H1 (cell line): ENCODE measurements at regions not wholly inside any gene's neighbourhood (a gene's known extent, or its start where the extent isn't known, plus 50 kb on each side); places are given as distances from the start of the nearest gene placed in this dataset.

Source experiments
- CTCF ChIA-PET: fragments of 300-600 bp; sonication (Branson Sonifier 250); formaldehyde crosslinking; loops from one replicate; lab custom pipeline; 2021; ENCODE audit not compliant: partially characterized antibody; lab: Charles Lee
- POLR2A ChIA-PET: fragments of 300-600 bp; sonication (Branson Sonifier 250); formaldehyde crosslinking; loops from one replicate; lab custom pipeline; 2021; ENCODE audit warnings: inconsistent platforms; ENCODE audit not compliant: partially characterized antibody; lab: Charles Lee
- DNase-seq, 2 experiments: peaks; one replicate each; pipeline versions ENCODE4 v3.0.0 to v3.0.0-alpha.2; 2010 to 2022; ENCODE audit warnings: low spot score in 2 of 2, low read depth in 1 of 2, mixed read lengths in 1 of 2
- FAIRE-seq: peaks from 2 replicates; lab custom pipeline; 2011; peaks lifted over from hg19 to GRCh38; lab: Jason Lieb, UNC
- H2AFZ ChIP-seq: 2 replicates; pipeline ENCODE4 v1.8.1; 2012; ENCODE audit warnings: low read length, inconsistent platforms
- H2AK5ac ChIP-seq: 2 replicates; pipeline ENCODE4 v1.6.1; 2013; ENCODE audit warnings: low read depth, low read length
- H2BK120ac ChIP-seq: replicated peaks from 2 replicates; pipeline ENCODE3; 2013; ENCODE audit warnings: low read depth, low read length, inconsistent platforms
- H2BK12ac ChIP-seq: 2 replicates; pipeline ENCODE4 v1.6.1; 2013; ENCODE audit warnings: low read depth, low read length
- H2BK15ac ChIP-seq: 2 replicates; pipeline ENCODE4 v1.6.1; 2013; ENCODE audit warnings: low read length
- H2BK20ac ChIP-seq: 2 replicates; pipeline ENCODE4 v1.6.1; 2013; ENCODE audit warnings: low read length
- H2BK5ac ChIP-seq: 2 replicates; pipeline ENCODE4 v1.6.1; 2013; ENCODE audit warnings: low read depth, low read length
- H3K14ac ChIP-seq: 2 replicates; pipeline ENCODE4 v1.6.1; 2013; ENCODE audit warnings: inconsistent platforms; ENCODE audit not compliant: insufficient read length
- H3K18ac ChIP-seq: 2 replicates; pipeline ENCODE4 v1.6.1; 2013; ENCODE audit warnings: low read length; ENCODE audit errors: extremely low read depth
- H3K23ac ChIP-seq: 2 replicates; pipeline ENCODE4 v1.6.1; 2013; ENCODE audit warnings: inconsistent platforms; ENCODE audit not compliant: insufficient read length
- H3K23me2 ChIP-seq: 2 replicates; pipeline ENCODE4 v1.6.1; 2013; ENCODE audit warnings: low read depth, low read length
- H3K27ac ChIP-seq: 2 replicates; pipeline ENCODE4 v1.6.1; 2011; ENCODE audit warnings: low read depth, low read length, inconsistent platforms
- H3K27me3 ChIP-seq, 4 experiments: replicated peaks in 1 of 4; 1 replicate in 1 of 4; 2 replicates in 3 of 4; pipeline versions ENCODE4 v1.6.1 to v1.8.1; 2011 to 2013; ENCODE audit warnings: low read length in 3 of 4, mild to moderate bottlenecking in 3 of 4, inconsistent platforms in 2 of 4, mixed read lengths in 2 of 4, moderate library complexity in 1 of 4; ENCODE audit not compliant: control insufficient read depth in 3 of 4, insufficient read depth in 3 of 4; ENCODE audit errors: extremely low read depth in 1 of 4
- H3K36me3 ChIP-seq, 4 experiments: 2 replicates each; pipeline versions ENCODE4 v1.6.1 to v1.8.1; 2011 to 2013; ENCODE audit warnings: mild to moderate bottlenecking in 4 of 4, low read length in 3 of 4, moderate library complexity in 2 of 4, control low read depth in 1 of 4, inconsistent platforms in 1 of 4; ENCODE audit not compliant: insufficient read depth in 4 of 4, control insufficient read depth in 2 of 4
- H3K4ac ChIP-seq: replicated peaks from 2 replicates; pipeline ENCODE3; 2013; ENCODE audit warnings: low read length, low read depth, mixed read lengths, inconsistent platforms; ENCODE audit not compliant: insufficient read length
- H3K4me1 ChIP-seq, 4 experiments: replicated peaks in 1 of 4; 1 replicate in 1 of 4; 2 replicates in 3 of 4; pipeline versions ENCODE4 v1.6.1 to v1.8.1; 2011 to 2013; ENCODE audit warnings: low read length in 3 of 4, inconsistent platforms in 2 of 4, mixed read lengths in 1 of 4; ENCODE audit not compliant: insufficient read depth in 4 of 4, control insufficient read depth in 3 of 4
- H3K4me2 ChIP-seq, 2 experiments: 2 replicates each; pipeline versions ENCODE4 v1.6.1 to v1.8.1; 2011 to 2013; ENCODE audit warnings: low read depth in 2 of 2, low read length in 2 of 2, control low read depth in 1 of 2, inconsistent platforms in 1 of 2, mild to moderate bottlenecking in 1 of 2; ENCODE audit not compliant: insufficient read depth in 1 of 2
- H3K4me3 ChIP-seq, 4 experiments: fragments of 200-600, 300-600 bp in 1 of 4; sonication (generic), shearing (Covaris generic), sonication (Bioruptor Twin) in 1 of 4; 2 replicates each; pipeline versions ENCODE4 v1.5.1 to v1.8.1; 2011 to 2016; ENCODE audit warnings: low read length in 4 of 4, low read depth in 3 of 4, control low read depth in 2 of 4, inconsistent platforms in 2 of 4, mild to moderate bottlenecking in 2 of 4, mixed read lengths in 1 of 4, moderate library complexity in 1 of 4; ENCODE audit not compliant: insufficient read depth in 2 of 4; ENCODE audit errors: extremely low read depth in 1 of 4
- H3K56ac ChIP-seq: replicated peaks from 2 replicates; pipeline ENCODE3; 2013; ENCODE audit warnings: low read depth, mild to moderate bottlenecking, mixed read lengths, low read length, inconsistent platforms; ENCODE audit not compliant: insufficient read length
- H3K79me1 ChIP-seq: 2 replicates; pipeline ENCODE4 v1.6.1; 2013; ENCODE audit warnings: low read depth, low read length, control low read depth
- H3K79me2 ChIP-seq, 2 experiments: 2 replicates each; pipeline versions ENCODE4 v1.6.1 to v1.8.1; 2012 to 2013; ENCODE audit warnings: low read length in 2 of 2, mild to moderate bottlenecking in 2 of 2, inconsistent platforms in 1 of 2; ENCODE audit not compliant: insufficient read depth in 2 of 2, control insufficient read depth in 1 of 2
- H3K9ac ChIP-seq, 4 experiments: replicated peaks in 1 of 4; 1 replicate in 1 of 4; 2 replicates in 3 of 4; pipeline versions ENCODE4 v1.6.1 to v1.8.1; 2011 to 2013; ENCODE audit warnings: low read depth in 3 of 4, low read length in 3 of 4, control low read depth in 2 of 4, mild to moderate bottlenecking in 2 of 4, moderate library complexity in 2 of 4, inconsistent platforms in 1 of 4; ENCODE audit errors: extremely low read depth in 1 of 4
- H3K9me3 ChIP-seq, 2 experiments: 2 replicates each; pipeline versions ENCODE4 v1.6.1 to v1.8.1; 2012 to 2013; ENCODE audit warnings: mild to moderate bottlenecking in 2 of 2, moderate library complexity in 2 of 2, control low read depth in 1 of 2, inconsistent platforms in 1 of 2, low read depth in 1 of 2, low read length in 1 of 2, mixed read lengths in 1 of 2; ENCODE audit not compliant: insufficient read depth in 2 of 2
- H4K20me1 ChIP-seq, 2 experiments: replicated peaks in 1 of 2; 2 replicates each; pipeline versions ENCODE3 to v1.8.1; 2011 to 2013; ENCODE audit warnings: inconsistent platforms in 2 of 2, low read length in 2 of 2, mild to moderate bottlenecking in 1 of 2; ENCODE audit not compliant: insufficient read depth in 2 of 2, control insufficient read depth in 1 of 2
- H4K5ac ChIP-seq: 2 replicates; pipeline ENCODE4 v1.6.1; 2013; ENCODE audit warnings: low read length, low read depth, mixed read lengths, inconsistent platforms; ENCODE audit not compliant: insufficient read length
- H4K8ac ChIP-seq: 2 replicates; pipeline ENCODE4 v1.8.0; 2013; ENCODE audit warnings: mild to moderate bottlenecking, moderate library complexity, low read length, inconsistent platforms; ENCODE audit not compliant: insufficient read depth; ENCODE audit errors: extremely low read depth
- H4K91ac ChIP-seq: replicated peaks from 2 replicates; pipeline ENCODE3; 2013; ENCODE audit warnings: low read length, mixed read lengths, inconsistent platforms; ENCODE audit not compliant: insufficient read length
- BACH1 ChIP-seq: IDR thresholded peaks from 2 replicates; pipeline ENCODE4 v1.6.1; 2012; ENCODE audit warnings: low read length, improper control_type of control experiment
- BCL11A ChIP-seq, 2 experiments: IDR thresholded peaks; one replicate each; pipeline ENCODE4 v1.6.1; 2011; ENCODE audit warnings: low read depth in 2 of 2, low read length in 2 of 2, mild to moderate bottlenecking in 2 of 2
- EGR1 ChIP-seq: IDR thresholded peaks from 2 replicates; pipeline ENCODE4 v1.6.1; 2011; ENCODE audit warnings: low read depth, low read length, borderline replicate concordance
- NRF1 ChIP-seq: IDR thresholded peaks from 2 replicates; pipeline ENCODE4 v1.6.1; 2011; ENCODE audit warnings: mild to moderate bottlenecking, low read depth, low read length, improper control_type of control experiment
- POLR2A ChIP-seq, 2 experiments: IDR thresholded peaks; 1 replicate in 1 of 2; 2 replicates in 1 of 2; pipeline ENCODE4 v1.6.1; 2011; ENCODE audit warnings: low read depth in 2 of 2, low read length in 2 of 2, mild to moderate bottlenecking in 2 of 2; ENCODE audit errors: control extremely low read depth in 1 of 2
- SIX5 ChIP-seq: IDR thresholded peaks from 2 replicates; pipeline ENCODE4 v1.6.1; 2011; ENCODE audit warnings: mild to moderate bottlenecking, low read depth, low read length
- ZNF274 ChIP-seq: IDR thresholded peaks from 2 replicates; pipeline ENCODE4 v1.7.0; 2012; ENCODE audit warnings: low read length, borderline replicate concordance; ENCODE audit errors: extremely low read depth
- WGBS, 2 experiments: shearing (Covaris generic) in 1 of 2; methylation state at CpG; one replicate each; pipeline versions ENCODE4 v1.1.6 to v1.1.7; 2013 to 2015; ENCODE audit warnings: low lambda C conversion rate in 2 of 2, mixed read lengths in 2 of 2, inconsistent platforms in 1 of 2, low coverage in 1 of 2, missing lambda C conversion rate in 1 of 2; ENCODE audit not compliant: insufficient replicate concordance in 2 of 2, insufficient coverage in 1 of 2, insufficient read length in 1 of 2; ENCODE audit errors: extremely low coverage in 1 of 2, missing lambda C conversion rate in 1 of 2; 5-methylcytosine and 5-hydroxymethylcytosine counted together

DNA sequence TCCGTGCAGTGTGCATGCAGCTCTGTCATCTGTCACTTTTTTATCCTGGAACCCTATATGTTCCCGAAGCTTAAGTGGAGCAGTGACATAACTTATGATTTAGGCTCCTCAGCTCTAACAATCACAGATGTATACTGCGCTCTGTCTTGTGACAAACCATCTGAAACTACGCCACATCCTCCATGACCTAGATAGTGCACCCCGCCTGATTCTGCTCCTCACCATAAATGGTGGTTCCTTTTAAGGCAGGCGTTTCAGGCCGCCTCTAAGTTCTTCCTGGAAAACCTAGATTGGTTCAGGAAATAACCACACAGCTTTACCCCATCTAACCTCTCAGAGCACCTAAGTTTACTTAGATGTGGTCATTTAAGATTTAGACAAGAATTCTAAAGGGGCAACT is 372.0 kb downstream of the CDH10 start:
- Histone ChIP-seq H4K91ac (no peak overlapping the region), H3K14ac (no peak overlapping the region), H3K9me3 (no peaks in the 10 kb centered on the region), H4K8ac (no peak overlapping the region), H3K4me3 (no peak overlapping the region), H3K36me3 (no peaks in the 10 kb centered on the region), H2BK20ac (no peak overlapping the region), H2BK120ac (no peak overlapping the region), H3K79me1 (no peaks in the 10 kb centered on the region), H3K4ac (no peak overlapping the region), H3K9ac (no peak overlapping the region), H2BK12ac (no peak overlapping the region), H2AFZ (no peak overlapping the region), H2AK5ac (no peak overlapping the region), H3K23ac (no peak overlapping the region), H2BK5ac (no peak overlapping the region), H3K4me1 (no peaks in the 10 kb centered on the region), H2BK15ac (no peak overlapping the region), H3K56ac (no peak overlapping the region), H3K27me3 (no peaks in the 10 kb centered on the region), H3K23me2 (no peaks in the 10 kb centered on the region), H3K79me2 (no peaks in the 10 kb centered on the region), H4K20me1 (no peaks in the 10 kb centered on the region), H3K4me2 (no peak overlapping the region), H4K5ac (no peak overlapping the region), H3K27ac (no peak overlapping the region), H3K18ac (no peak overlapping the region)
- WGBS, 2 experiments: 94% methylated on average over 7 of the region's 7 CpGs; no CpG with 5 or more reads in 1 of the 2 experiments
- TF ChIP-seq ZNF274: no peak
- TF ChIP-seq EGR1: no peak
- no peak for TF ChIP-seq BCL11A (IDR thresholded peaks at IDR 0.05; ENCODE audit: low read depth in 2 of 2, low read length in 2 of 2)
- TF ChIP-seq SIX5: no peak
- TF ChIP-seq POLR2A (IDR thresholded peaks at IDR 0.05; ENCODE audit: control extremely low read depth in 1 of 2, low read depth in 2 of 2, low read length in 2 of 2): no peak
- no peak for TF ChIP-seq BACH1
- TF ChIP-seq NRF1: no peak
- CTCF ChIA-PET: no interaction called here
- no peak for FAIRE-seq
- DNase-seq: no peak
- POLR2A ChIA-PET: no interaction called here
